PFSK-1 (cell line): ENCODE measurements at regions not wholly inside any gene's neighbourhood (a gene's known extent, or its start where the extent isn't known, plus 50 kb on each side); places are given as distances from the start of the nearest gene placed in this dataset.

Source experiments
- FOXP2 ChIP-seq: optimal IDR thresholded peaks from 2 replicates; pipeline ENCODE3; 2011; ENCODE audit warnings: borderline replicate concordance, control low read depth, inconsistent platforms; ENCODE audit not compliant: insufficient read depth; ENCODE audit errors: extremely low read length, extremely low read depth
- POLR2AphosphoS5 ChIP-seq: IDR thresholded peaks from 2 replicates; pipeline ENCODE4 v1.6.1; 2012; ENCODE audit warnings: low read depth, mild to moderate bottlenecking, control low read depth, low read length, moderate library complexity
- SIN3A ChIP-seq: IDR thresholded peaks from 2 replicates; pipeline ENCODE4 v1.6.1; 2012; ENCODE audit warnings: mild to moderate bottlenecking, low read length, moderate library complexity, borderline replicate concordance; ENCODE audit not compliant: insufficient read depth
- TAF1 ChIP-seq: IDR thresholded peaks from 2 replicates; pipeline ENCODE4 v1.6.1; 2012; ENCODE audit warnings: low read length, control low read depth, borderline replicate concordance; ENCODE audit not compliant: insufficient read depth
- TF ChIP-seq, protein P1 (sequence below), 2 experiments: IDR thresholded peaks; 2 replicates each; pipeline versions ENCODE4 v1.6.1 to v1.8.0; 2011 to 2012; ENCODE audit warnings: low read depth in 2 of 2, low read length in 2 of 2, control low read depth in 1 of 2, inconsistent platforms in 1 of 2, mild to moderate bottlenecking in 1 of 2, moderate library complexity in 1 of 2; ENCODE audit not compliant: insufficient read depth in 1 of 2

DNA sequence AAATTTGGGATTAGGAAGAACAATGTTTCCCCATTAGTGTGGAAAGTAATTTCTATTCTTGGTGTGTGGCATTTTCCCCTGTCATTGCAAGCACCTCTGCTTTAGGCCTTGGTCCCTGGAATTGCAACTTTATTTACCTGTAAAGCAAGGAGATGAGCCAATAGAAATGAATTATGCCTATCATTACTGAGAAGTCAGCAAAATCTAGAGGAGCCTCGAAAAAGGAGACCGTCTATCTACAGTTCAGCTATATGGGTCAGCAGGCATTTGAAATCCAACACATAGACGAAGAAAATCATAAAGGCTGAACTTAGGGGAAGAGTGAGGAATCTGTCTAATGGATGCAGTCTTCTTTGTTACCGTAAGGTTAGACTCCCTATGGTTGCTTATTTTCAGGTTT, 161.1 kb downstream of the CCDC71L start:
- no peak for TF ChIP-seq FOXP2
- TF ChIP-seq, protein P1, sequence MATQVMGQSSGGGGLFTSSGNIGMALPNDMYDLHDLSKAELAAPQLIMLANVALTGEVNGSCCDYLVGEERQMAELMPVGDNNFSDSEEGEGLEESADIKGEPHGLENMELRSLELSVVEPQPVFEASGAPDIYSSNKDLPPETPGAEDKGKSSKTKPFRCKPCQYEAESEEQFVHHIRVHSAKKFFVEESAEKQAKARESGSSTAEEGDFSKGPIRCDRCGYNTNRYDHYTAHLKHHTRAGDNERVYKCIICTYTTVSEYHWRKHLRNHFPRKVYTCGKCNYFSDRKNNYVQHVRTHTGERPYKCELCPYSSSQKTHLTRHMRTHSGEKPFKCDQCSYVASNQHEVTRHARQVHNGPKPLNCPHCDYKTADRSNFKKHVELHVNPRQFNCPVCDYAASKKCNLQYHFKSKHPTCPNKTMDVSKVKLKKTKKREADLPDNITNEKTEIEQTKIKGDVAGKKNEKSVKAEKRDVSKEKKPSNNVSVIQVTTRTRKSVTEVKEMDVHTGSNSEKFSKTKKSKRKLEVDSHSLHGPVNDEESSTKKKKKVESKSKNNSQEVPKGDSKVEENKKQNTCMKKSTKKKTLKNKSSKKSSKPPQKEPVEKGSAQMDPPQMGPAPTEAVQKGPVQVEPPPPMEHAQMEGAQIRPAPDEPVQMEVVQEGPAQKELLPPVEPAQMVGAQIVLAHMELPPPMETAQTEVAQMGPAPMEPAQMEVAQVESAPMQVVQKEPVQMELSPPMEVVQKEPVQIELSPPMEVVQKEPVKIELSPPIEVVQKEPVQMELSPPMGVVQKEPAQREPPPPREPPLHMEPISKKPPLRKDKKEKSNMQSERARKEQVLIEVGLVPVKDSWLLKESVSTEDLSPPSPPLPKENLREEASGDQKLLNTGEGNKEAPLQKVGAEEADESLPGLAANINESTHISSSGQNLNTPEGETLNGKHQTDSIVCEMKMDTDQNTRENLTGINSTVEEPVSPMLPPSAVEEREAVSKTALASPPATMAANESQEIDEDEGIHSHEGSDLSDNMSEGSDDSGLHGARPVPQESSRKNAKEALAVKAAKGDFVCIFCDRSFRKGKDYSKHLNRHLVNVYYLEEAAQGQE (IDR thresholded peaks at IDR 0.05; ENCODE audit: insufficient read depth in 1 of 2, low read depth in 2 of 2, low read length in 2 of 2), result no peak
- no peak for TF ChIP-seq SIN3A
- no peak for TF ChIP-seq POLR2AphosphoS5
- TF ChIP-seq TAF1, result no peak

DNA sequence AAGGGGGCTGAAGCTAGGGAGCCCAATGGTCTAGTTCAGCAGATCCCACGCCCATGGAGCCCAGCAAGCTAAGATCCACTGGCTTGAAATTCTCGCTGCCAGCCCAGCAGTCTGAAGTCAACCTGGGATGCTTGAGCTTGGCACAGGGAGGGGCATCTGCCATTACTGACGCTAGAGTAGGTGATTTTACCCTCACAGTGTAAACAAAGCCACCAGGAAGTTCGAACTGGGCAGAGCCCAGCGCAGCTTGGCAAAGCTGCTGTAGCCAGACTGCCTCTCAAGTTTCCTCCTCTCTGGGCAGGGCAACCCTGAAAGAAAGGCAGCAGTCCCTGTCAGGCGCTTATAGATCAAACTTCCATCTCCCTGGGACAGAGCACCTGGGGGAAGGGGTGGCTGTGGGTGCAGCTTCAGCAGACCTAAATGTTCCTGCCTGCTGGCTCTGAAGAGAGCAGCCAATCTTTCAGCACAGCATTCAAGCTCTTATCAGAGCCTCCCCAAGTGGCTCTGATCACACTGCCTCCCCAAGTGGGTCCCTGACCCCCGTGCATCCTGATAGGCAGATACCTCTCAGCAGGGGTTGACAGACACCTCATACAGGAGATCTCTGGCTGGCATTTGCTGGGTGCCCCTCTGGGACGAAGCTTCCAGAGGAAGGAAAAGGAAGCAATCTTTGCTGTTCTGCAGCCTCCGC, 167.8 kb downstream of the CCDC71L start:
- TF ChIP-seq, protein P1 (IDR thresholded peaks at IDR 0.05; ENCODE audit: insufficient read depth in 1 of 2, low read depth in 2 of 2, low read length in 2 of 2), result no peak

DNA sequence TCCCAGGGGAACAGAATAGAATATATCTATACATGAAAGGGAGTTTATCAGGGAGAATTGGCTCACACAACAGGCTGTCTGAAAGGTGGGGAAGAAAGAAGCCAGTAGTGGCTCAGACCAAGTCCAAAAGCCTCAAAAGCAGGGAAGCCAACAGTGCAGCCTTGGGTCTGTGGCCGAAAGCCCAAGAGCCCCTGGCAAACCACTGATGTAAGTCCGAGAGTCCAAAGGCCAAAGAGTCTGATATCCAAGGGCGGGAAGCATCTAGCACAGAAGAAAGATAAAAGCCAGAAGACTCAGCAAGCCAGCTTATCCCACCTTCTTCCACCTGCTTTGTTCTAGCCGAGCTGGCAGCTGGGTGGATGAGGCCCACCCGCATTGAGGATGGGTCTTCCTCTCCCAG, 172.5 kb downstream of the CCDC71L start:
- TF ChIP-seq, protein P1 (IDR thresholded peaks at IDR 0.05; ENCODE audit: insufficient read depth in 1 of 2, low read depth in 2 of 2, low read length in 2 of 2), result no peak
- no peak for TF ChIP-seq TAF1
- TF ChIP-seq SIN3A, result no peak
- no peak for TF ChIP-seq FOXP2
- TF ChIP-seq POLR2AphosphoS5, result no peak

DNA sequence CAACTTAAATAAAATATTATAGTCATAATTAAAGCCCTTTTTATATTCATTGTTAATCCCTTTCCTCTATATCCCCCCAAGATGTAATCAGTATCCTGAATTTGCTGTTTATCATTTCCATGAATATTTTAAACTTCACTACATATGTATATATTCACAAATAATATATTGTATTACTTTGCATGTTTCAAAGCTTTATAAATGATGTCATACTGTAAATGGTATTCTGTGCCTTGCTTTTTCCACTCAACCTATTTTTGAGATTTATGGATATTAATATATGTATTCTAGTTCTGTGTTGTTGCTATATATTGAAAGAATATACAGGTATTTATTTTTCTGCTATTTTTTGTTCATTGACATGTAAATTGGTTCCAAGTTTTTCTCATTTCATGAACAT, 173.1 kb downstream of the CCDC71L start:
- TF ChIP-seq TAF1 (no peak), SIN3A (no peak), POLR2AphosphoS5 (no peak), FOXP2 (no peak)
- TF ChIP-seq, protein P1 (IDR thresholded peaks at IDR 0.05; ENCODE audit: insufficient read depth in 1 of 2, low read depth in 2 of 2, low read length in 2 of 2), result no peak

DNA sequence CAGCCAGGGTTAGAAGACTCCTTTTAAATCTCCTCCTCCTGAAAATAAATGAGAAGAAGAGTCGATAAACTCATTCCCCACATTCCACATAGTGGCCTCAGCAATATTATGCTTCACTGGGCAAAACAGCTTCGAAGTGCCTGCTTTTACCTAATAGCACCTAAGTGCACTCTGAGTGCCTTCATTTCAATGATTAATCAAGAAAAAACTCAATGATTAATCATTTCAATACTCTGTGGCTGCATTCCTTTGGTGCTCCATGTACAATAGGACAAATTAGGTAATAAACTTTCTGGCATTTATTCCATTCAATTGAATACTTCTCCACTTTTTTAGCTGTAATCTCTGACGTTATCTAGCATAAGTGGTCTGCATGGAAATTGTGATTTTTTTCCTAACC, 174.6 kb downstream of the CCDC71L start:
- no peak for TF ChIP-seq SIN3A
- TF ChIP-seq TAF1, result no peak
- TF ChIP-seq FOXP2, result no peak
